HG02759 (cell line): ENCODE measurements at regions not wholly inside any gene's neighbourhood (a gene's known extent, or its start where the extent isn't known, plus 50 kb on each side); places are given as distances from the start of the nearest gene placed in this dataset.
"Not testable (repeated sequence)": the region's sequence is repeated elsewhere in the genome, so short reads cannot be mapped to it uniquely, and the experiment has no call there.

Source experiments
- ATAC-seq: cut with Tn5 transposase; IDR thresholded peaks from one replicate; pipeline ENCODE4 v1.9.1; 2021; ENCODE audit warnings: mild to moderate bottlenecking, moderate library complexity; ENCODE audit not compliant: unreplicated experiment

- no peak for ATAC-seq
These were observed 822.4 kb upstream of the NEGR1 start for GRCh38 chr1:73104749-73105148.

DNA sequence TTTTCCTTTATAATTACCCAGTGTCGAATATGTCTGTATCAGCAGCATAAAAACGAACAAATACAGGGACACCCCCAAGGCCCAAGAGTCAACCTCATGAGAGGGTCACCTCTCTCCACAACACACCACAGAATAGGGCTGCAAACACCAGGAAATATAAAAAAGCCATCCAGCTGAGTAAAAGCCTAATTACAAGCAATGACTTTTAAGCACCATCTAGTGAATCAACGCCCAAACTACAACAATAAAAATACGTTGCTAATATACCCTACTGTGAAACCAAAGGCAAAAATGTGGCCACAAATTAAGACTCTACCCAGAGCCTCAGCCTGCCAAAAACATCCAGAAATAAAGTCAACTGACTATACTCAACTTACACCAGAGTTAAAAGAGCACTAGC is 817.9 kb upstream of the NEGR1 start:
- ATAC-seq: no peak

GRCh38 chr1:73097917-73098316 is 815.6 kb upstream of the NEGR1 start:
- no peak for ATAC-seq

- ATAC-seq: no peak
These were observed 814.5 kb upstream of the NEGR1 start for GRCh38 chr1:73096841-73097240.

GRCh38 chr1:73092383-73092782 is 810.0 kb upstream of the NEGR1 start:
- no peak for ATAC-seq

DNA sequence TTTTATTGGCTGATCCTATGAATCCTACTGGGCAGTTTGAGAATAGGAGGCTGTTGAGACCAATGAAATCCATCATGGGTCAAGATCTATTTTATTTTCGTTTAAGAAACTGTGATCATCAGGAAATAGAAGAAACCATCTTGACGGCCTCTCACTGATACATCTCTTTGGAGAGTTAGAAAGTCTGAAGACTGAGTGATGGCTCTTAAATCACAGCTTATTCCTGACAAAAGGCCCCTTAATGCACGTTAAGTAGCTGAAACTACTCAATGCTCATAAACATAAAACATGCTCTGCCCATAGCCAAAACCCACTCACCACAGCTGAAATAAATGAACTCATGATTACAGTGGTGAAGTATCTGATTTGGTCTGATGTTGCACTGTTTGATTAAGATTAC is 784.5 kb upstream of the NEGR1 start:
- no peak for ATAC-seq

- ATAC-seq: no peak
These were observed 783.2 kb upstream of the NEGR1 start for GRCh38 chr1:73065339-73066041.

GRCh38 chr1:73056826-73057225 is 774.5 kb upstream of the NEGR1 start:
- ATAC-seq: no peak

GRCh38 chr1:73044241-73045036 is 762.1 kb upstream of the NEGR1 start:
- no peak for ATAC-seq

DNA sequence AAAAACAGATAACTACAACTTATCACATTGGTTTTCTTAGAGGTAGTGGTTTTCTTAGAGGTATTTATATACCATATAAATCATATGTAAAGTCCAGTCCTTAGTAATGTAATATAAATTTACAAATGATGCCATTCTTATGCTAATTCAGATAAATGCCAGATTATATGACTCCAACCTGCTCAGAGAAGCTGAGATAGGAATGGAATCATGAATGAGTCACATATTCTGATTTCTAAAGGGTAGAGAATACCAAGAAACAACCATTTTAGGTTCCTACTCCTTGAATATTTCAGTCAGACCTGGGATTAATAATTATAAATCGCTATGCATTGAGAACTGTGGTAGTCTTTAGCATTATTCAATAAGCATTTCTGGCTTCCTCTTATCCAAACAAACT is 760.1 kb upstream of the NEGR1 start:
- ATAC-seq: no peak

- ATAC-seq: no peak
These were observed 758.5 kb upstream of the NEGR1 start for GRCh38 chr1:73040811-73041210.

- no peak for ATAC-seq
These were observed 751.9 kb upstream of the NEGR1 start for GRCh38 chr1:73034271-73034670.

- no peak for ATAC-seq
These were observed 751.3 kb upstream of the NEGR1 start for GRCh38 chr1:73033640-73034039.

- no peak for ATAC-seq
These were observed 747.2 kb upstream of the NEGR1 start for GRCh38 chr1:73029571-73029970.

DNA sequence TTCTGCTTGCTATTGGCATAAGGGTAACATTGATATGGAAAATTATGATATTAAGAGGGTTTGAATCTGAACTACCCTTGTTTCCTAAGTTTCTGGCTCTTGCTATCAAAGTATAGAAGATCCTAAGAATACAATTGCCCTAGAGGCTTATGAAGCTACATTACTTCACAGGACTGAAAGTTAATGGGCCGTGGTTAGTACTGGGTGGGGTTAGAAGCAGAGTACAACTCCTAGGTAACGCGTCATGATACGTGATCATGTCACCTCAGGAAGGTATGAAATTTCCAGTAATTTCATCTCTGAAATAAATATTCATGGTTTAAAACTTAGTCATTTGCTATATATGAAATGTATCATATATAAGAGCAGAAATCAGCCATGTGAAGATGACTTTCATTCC is 743.8 kb upstream of the NEGR1 start:
- ATAC-seq: no peak

DNA sequence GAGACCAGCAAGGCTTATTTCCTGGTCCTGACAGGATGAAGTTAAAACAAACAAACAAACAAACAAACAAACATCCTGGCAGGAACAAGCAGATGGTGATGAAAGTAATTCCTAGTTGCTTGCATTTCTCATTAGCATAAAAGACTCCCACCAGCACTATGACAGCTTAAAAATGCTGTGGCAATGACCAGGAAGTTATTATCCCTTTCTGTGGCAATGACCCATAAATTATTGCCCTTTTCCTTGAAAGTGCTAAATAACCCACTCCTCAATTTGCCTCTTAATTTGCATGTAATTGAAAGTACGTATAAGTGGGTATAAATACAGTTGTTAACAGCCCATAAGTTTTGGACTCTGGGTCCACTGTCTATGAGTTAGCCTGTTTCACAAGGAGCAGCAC is 727.6 kb upstream of the NEGR1 start:
- ATAC-seq: no peak

DNA sequence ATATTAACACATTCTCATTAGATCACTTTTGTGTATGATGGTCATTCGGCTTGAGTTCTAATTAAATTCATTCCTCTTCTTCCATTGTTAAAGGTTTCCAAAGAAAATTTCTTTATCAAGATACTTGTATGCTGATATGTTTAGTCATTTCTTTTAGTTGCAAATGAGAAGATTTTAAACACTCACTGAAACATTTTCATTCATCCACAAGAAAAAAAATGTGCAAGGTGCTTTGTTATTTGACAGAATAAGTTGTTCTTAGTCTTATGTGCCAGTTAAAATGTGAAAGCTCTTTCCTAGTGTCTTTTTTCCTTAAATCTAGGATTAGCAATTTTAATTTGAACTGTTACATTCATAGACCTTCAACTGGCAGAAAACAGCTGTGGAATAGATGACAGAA is 727.0 kb upstream of the NEGR1 start:
- no peak for ATAC-seq

GRCh38 chr1:72997624-72998023 is 715.3 kb upstream of the NEGR1 start:
- no peak for ATAC-seq

- ATAC-seq: no peak
These were observed 714.7 kb upstream of the NEGR1 start for GRCh38 chr1:72997041-72997440.

DNA sequence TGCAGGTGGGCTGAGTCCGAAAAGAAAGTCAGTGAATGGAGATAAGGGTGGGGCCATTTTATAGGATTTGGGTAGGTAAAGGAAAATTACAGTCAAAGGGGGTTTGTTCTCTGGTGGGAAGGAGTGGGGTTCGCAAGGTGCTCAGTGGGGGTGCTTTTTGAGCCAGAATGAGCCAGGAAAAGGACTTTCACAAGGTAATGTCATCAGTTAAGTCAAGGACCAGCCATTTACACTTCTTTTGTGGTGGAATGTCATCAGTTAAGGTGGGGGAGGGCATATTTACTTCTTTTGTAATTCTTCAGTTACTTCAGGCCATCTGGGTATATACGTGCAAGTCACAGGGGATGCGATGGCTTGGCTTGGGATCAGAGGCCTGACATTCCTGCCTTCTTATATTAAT is 705.5 kb upstream of the NEGR1 start:
- not testable (repeated sequence) for ATAC-seq

DNA sequence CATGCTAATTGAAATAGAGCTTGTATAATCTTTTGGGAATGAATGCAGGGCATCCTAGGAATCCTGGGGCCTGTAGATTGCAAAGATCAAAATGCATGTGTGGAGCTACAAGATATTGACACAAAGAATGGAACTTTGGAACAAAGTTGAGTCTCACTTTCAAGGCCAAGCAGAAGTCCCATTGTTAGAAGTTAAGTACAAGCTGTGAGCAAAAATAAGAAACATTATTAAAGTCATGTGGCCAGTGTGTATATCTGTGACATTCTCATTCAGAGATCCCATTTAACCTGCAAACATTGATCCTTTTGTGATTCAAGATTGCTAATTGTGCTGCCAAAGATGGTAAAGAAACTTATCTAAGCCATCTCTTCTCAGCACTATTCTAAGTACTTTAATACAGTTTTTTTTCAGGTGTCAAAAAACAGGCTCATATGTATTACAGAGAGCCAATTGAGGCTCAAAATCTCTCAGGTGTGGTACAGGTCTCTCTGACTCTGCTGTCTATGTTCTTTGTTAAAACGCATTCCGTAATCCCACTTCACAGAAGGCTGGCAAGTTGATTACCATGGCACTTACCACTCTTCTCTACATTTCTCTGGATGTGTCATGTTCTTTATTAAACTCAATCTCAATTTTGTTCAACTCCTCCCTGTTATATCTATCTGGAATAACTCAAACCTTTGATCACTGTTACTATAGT is 704.4 kb upstream of the NEGR1 start:
- no peak for ATAC-seq

DNA sequence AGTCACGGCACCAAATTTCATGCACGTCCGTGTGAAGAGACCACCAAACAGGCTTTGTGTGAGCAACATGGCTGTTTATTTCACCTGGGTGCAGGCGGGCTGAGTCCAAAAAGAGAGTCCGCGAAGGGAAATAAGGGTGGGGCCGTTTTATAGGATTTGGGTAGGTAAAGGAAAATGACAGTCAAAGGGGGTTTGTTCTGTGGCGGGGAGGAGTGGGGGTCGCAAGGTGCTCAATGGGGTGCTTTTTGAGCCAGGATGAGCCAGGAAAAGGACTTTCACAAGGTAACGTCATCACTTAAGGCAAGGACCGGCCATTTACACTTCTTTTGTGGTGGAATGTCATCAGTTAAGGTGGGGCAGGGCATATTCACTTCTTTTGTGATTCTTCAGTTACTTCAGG is 702.7 kb upstream of the NEGR1 start:
- not testable (repeated sequence) for ATAC-seq
